ENCODE measurements at regions not wholly inside any gene's neighbourhood (a gene's known extent, or its start where the extent isn't known, plus 50 kb on each side); places are given as distances from the start of the nearest gene placed in this dataset.

DNA sequence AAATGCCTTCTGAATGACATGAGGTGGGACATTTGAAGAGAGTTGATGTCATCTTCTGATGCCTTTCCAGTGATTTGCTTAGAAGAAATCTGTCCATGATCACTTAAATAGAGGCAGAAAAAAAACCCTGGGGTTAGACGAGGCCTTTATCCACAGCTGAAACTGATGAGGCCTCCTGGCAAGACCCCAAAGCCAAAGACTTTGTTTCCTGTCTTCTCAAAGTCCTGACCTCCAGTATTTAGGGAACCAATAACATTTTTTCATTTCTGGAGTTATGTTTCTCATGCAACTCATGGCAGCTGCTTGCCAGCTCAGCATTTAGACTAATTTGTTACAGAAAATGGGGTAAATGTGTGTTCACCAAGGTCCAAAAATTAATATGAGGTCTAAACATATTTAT, 248.0 kb upstream of the PRDM1 start:
- intact Hi-C loops (cut with DNase I), result no loop called here
- Histone ChIP-seq H3K9me3 (no peaks in the 10 kb centered on the region), H3K27ac (no peak overlapping the region), H3K27me3 (no peaks in the 10 kb centered on the region), H3K4me3 (replicated peaks in 1 of 3) (no peak overlapping the region), H3K36me3 (no peaks in the 10 kb centered on the region), H3K4me1 (no peaks in the 10 kb centered on the region)
- 48 to 52% methylated on average over 1 of the region's 1 CpG for WGBS, 2 donors
- TF ChIP-seq, protein P1, sequence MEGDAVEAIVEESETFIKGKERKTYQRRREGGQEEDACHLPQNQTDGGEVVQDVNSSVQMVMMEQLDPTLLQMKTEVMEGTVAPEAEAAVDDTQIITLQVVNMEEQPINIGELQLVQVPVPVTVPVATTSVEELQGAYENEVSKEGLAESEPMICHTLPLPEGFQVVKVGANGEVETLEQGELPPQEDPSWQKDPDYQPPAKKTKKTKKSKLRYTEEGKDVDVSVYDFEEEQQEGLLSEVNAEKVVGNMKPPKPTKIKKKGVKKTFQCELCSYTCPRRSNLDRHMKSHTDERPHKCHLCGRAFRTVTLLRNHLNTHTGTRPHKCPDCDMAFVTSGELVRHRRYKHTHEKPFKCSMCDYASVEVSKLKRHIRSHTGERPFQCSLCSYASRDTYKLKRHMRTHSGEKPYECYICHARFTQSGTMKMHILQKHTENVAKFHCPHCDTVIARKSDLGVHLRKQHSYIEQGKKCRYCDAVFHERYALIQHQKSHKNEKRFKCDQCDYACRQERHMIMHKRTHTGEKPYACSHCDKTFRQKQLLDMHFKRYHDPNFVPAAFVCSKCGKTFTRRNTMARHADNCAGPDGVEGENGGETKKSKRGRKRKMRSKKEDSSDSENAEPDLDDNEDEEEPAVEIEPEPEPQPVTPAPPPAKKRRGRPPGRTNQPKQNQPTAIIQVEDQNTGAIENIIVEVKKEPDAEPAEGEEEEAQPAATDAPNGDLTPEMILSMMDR (IDR thresholded peaks at IDR 0.05), result no peak
- TF ChIP-seq POLR2A (IDR thresholded peaks at IDR 0.05), result no peak
- DNase-seq, result no peak

DNA sequence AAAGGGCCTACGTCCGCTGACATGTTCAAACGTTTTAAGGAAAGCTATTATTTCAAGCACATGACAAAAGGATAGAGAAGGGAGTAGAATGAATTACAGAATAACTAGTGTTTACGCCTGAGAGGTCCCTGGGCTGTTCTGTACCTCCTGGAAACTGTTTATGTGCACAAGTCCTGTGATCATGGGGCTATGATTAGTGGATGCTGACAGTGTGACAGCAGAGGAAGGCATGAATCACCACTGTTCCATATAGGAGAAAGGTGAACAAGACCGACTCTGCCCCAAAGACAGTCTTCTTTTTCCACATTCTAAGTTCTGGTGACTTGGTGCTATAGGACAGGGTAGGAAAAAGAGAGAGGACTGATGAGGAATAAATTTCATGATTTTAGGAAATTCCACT, 249.2 kb upstream of the PRDM1 start:
- intact Hi-C loops (cut with DNase I), result no loop called here
- Histone ChIP-seq H3K4me1 (no peaks in the 10 kb centered on the region), H3K36me3 (no peaks in the 10 kb centered on the region), H3K27me3 (no peaks in the 10 kb centered on the region), H3K27ac (no peak overlapping the region), H3K4me3 (replicated peaks in 1 of 3) (no peak overlapping the region), H3K9me3 (no peaks in the 10 kb centered on the region)
- DNase-seq, result no peak
- 90 to 91% methylated on average over 5 of the region's 5 CpGs for WGBS, 2 donors
- TF ChIP-seq, protein P1 (IDR thresholded peaks at IDR 0.05), result no peak
- TF ChIP-seq POLR2A (IDR thresholded peaks at IDR 0.05), result no peak

DNA sequence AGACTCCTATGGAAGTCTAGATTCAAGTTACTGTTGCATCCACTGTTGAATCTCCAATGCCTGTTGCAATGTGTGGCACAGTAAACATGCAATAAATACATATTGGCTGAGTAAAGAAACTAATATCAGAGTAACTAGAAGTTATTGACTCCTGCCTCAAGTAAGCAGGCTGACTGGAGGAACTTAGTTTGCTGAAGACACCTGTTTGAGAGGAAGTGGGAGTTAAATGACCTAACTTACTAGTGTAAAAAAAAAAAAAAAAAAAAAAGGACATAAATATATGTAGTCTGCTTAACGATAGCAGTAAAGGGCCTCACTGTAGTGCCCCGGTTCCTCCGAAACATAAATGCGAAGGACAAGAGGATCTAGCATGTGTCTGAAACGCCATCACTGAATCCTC, 249.8 kb upstream of the PRDM1 start:
- no peak overlapping the region for H3K27ac ChIP-seq
- DNase-seq, result no peak
- H3K4me1 ChIP-seq, result no peaks in the 10 kb centered on the region
- WGBS, 2 donors, result 95 to 96% methylated on average over 5 of the region's 5 CpGs
- no peak for TF ChIP-seq POLR2A (IDR thresholded peaks at IDR 0.05)
- TF ChIP-seq, protein P1 (IDR thresholded peaks at IDR 0.05), result no peak
- H3K36me3 ChIP-seq, result no peaks in the 10 kb centered on the region
- H3K4me3 ChIP-seq (replicated peaks in 1 of 3), result no peak overlapping the region
- intact Hi-C loops (cut with DNase I), result no loop called here
- no peaks in the 10 kb centered on the region for H3K27me3 ChIP-seq
- H3K9me3 ChIP-seq, result no peaks in the 10 kb centered on the region

DNA sequence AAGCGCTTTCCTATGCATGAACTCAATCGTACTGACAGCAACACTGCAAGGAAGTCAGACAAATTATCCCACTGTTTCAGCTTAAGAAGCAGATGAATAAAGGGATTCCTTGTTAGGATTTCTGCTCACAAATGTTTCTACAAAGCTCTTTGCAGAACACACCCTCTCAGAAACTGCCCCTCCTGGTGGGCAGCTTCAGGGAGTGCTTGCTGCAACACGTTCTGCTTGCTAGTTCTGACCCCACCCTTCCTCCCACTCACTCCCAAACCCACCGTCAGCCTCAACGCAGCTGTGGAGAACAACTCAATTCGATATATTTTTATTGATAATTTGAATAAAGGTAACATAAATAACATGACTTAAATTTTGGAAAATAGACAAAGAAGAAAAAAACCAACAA, 250.8 kb upstream of the PRDM1 start:
- TF ChIP-seq POLR2A (IDR thresholded peaks at IDR 0.05), result no peak
- TF ChIP-seq, protein P1 (IDR thresholded peaks at IDR 0.05), result peak in 3 of 6 experiments; percentile 12 to 27 (median 22)
- peak; percentile 11 to 30 for DNase-seq
- intact Hi-C loops (cut with DNase I), result no loop called here
- H3K27me3 ChIP-seq, result no peaks in the 10 kb centered on the region
- H3K27ac ChIP-seq, result no peak overlapping the region
- no peaks in the 10 kb centered on the region for H3K9me3 ChIP-seq
- no peaks in the 10 kb centered on the region for H3K36me3 ChIP-seq
- H3K4me3 ChIP-seq (replicated peaks in 1 of 3), result no peak overlapping the region
- no peaks in the 10 kb centered on the region for H3K4me1 ChIP-seq
- 76 to 80% methylated on average over 6 of the region's 6 CpGs for WGBS, 2 donors

DNA sequence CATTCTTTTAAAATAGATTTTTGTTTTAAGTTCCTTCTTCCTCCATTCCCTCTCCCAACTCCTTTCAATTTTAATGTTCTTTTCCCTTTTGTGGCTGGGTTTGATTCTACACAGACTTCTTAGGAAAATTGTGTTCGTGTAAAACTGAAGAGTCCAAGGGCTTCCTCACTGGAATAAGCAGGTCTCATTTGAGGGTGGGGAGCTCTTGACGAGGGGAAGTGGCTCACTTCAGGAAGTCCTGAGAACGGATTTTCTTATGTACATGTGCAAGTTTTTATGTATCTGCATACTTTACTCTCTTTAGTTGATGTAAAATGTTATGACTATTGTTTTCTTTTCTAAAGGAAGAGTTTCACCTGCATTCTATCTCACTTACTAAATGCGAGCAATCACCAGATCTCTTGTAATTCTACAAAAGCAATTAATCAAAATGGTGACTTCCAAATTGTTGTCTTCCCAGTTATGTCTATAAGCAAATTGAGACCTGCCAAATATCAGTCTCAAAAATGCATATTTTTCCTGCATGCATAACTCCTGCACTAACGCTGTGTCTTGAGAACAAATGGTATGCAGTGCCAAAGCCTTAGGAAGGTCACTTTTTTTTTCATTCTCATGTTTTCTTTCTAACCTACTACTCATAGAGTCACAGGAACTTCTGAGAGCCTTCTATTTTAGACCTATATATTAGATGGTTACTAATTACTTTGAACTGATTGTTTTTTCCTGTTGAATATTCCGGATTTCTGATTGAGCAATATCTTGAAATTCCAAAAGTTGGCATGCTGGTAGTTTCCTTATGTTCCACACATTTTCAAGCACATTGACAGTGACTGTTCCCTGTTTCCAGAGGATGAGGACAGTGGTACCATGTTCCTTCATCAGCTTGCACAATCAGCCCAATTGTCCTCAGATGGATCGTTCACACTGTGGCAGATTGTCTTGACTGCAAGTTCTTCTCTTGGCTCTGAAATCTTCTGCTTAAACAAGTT, 251.9 kb upstream of the PRDM1 start:
- no peak overlapping the region for H3K27ac ChIP-seq
- DNase-seq, result no peak
- 81 to 83% methylated on average over 7 of the region's 7 CpGs for WGBS, 2 donors
- no peaks in the 10 kb centered on the region for H3K9me3 ChIP-seq
- TF ChIP-seq, protein P1 (IDR thresholded peaks at IDR 0.05), result no peak
- no peak for TF ChIP-seq POLR2A (IDR thresholded peaks at IDR 0.05)
- no peaks in the 10 kb centered on the region for H3K36me3 ChIP-seq
- no peak overlapping the region for H3K4me3 ChIP-seq (replicated peaks in 1 of 3)
- no peaks in the 10 kb centered on the region for H3K4me1 ChIP-seq
- no peaks in the 10 kb centered on the region for H3K27me3 ChIP-seq
- intact Hi-C loops (cut with DNase I), result no loop called here

All from thyroid gland (tissue), 4 donors.